NCI-H2029 (cell line): ENCODE measurements at regions not wholly inside any gene's neighbourhood (a gene's known extent, or its start where the extent isn't known, plus 50 kb on each side); places are given as distances from the start of the nearest gene placed in this dataset.
"Not testable (repeated sequence)": the region's sequence is repeated elsewhere in the genome, so short reads cannot be mapped to it uniquely, and the experiment has no call there.

ENCODE experiments used
- DNase-seq: peaks from one replicate; lab custom pipeline; 2025; lab: John Stamatoyannopoulos, UW

- no peak for DNase-seq
Observed at GRCh38 chr4:170990989-170991589, 822.1 kb upstream of the GALNTL6 start.

- DNase-seq: no peak
Observed at GRCh38 chr4:170988446-170988845, 824.8 kb upstream of the GALNTL6 start.

GRCh38 chr4:170979736-170980135 is 833.5 kb upstream of the GALNTL6 start:
- DNase-seq: no peak

- no peak for DNase-seq
Observed at GRCh38 chr4:170978990-170979389, 834.2 kb upstream of the GALNTL6 start.

GRCh38 chr4:170949084-170949483 is 859.3 kb upstream of the AADAT start:
- no peak for DNase-seq

GRCh38 chr4:170940043-170940724 is 850.4 kb upstream of the AADAT start:
- no peak for DNase-seq

- no peak for DNase-seq
Observed at GRCh38 chr4:170938588-170938987, 848.8 kb upstream of the AADAT start.

GRCh38 chr4:170931321-170931720 is 841.6 kb upstream of the AADAT start:
- DNase-seq: no peak

- no peak for DNase-seq
Observed at GRCh38 chr4:170888660-170889059, 798.9 kb upstream of the AADAT start.

- DNase-seq: no peak
Observed at GRCh38 chr4:170887396-170887795, 797.6 kb upstream of the AADAT start.

- DNase-seq: no peak
Observed at GRCh38 chr4:170884969-170885570, 795.3 kb upstream of the AADAT start.

GRCh38 chr4:170881646-170882045 is 791.9 kb upstream of the AADAT start:
- not testable (repeated sequence) for DNase-seq

GRCh38 chr4:170875868-170876267 is 786.1 kb upstream of the AADAT start:
- DNase-seq: no peak

- DNase-seq: no peak
Observed at GRCh38 chr4:170872794-170873193, 783.0 kb upstream of the AADAT start.

- no peak for DNase-seq
Observed at GRCh38 chr4:170868170-170868569, 778.4 kb upstream of the AADAT start.

- DNase-seq: no peak
Observed at GRCh38 chr4:170854097-170854496, 764.3 kb upstream of the AADAT start.

GRCh38 chr4:170853422-170854021 is 763.8 kb upstream of the AADAT start:
- DNase-seq: no peak

GRCh38 chr4:170849969-170850368 is 760.2 kb upstream of the AADAT start:
- no peak for DNase-seq

GRCh38 chr4:170827562-170828274 is 738.0 kb upstream of the AADAT start:
- no peak for DNase-seq

- DNase-seq: no peak
Observed at GRCh38 chr4:170818786-170819185, 729.0 kb upstream of the AADAT start.

GRCh38 chr4:170805352-170805751 is 715.6 kb upstream of the AADAT start:
- DNase-seq: no peak

GRCh38 chr4:170804930-170805329 is 715.2 kb upstream of the AADAT start:
- no peak for DNase-seq
